Progenitor cell of endocrine pancreas (in vitro differentiated cells): ENCODE measurements at regions not wholly inside any gene's neighbourhood (a gene's known extent, or its start where the extent isn't known, plus 50 kb on each side); places are given as distances from the start of the nearest gene placed in this dataset.

ENCODE experiments used
- DNase-seq: peaks from one replicate; pipeline ENCODE4 v3.0.0; 2021; ENCODE audit warnings: low spot score; ENCODE audit not compliant: unreplicated experiment
- H3K27ac Mint-ChIP-seq: 2 replicates; pipeline ENCODE4 v1.8.0; 2021; ENCODE audit warnings: mild to moderate bottlenecking, moderate library complexity, mixed read lengths
- H3K27me3 Mint-ChIP-seq: 2 replicates; pipeline ENCODE4 v1.8.0; 2021; ENCODE audit warnings: mixed read lengths
- H3K36me3 Mint-ChIP-seq: 2 replicates; pipeline ENCODE4 v1.8.0; 2022; ENCODE audit warnings: mixed read lengths; ENCODE audit not compliant: insufficient read depth
- H3K4me1 Mint-ChIP-seq: 2 replicates; pipeline ENCODE4 v1.8.0; 2021; ENCODE audit warnings: low read depth, mixed read lengths
- H3K4me3 Mint-ChIP-seq: 2 replicates; pipeline ENCODE4 v1.8.0; 2021; ENCODE audit warnings: low read depth, mild to moderate bottlenecking, moderate library complexity, mixed read lengths
- H3K9me3 Mint-ChIP-seq: 2 replicates; pipeline ENCODE4 v1.8.0; 2021; ENCODE audit warnings: low read depth, mixed read lengths
- TF ChIP-seq, protein P1 (sequence below): fragments of 200-600 bp; sonication (generic); IDR thresholded peaks from one replicate; pipeline ENCODE4 v1.5.0; 2021; ENCODE audit warnings: antibody characterized with exemption, mild to moderate bottlenecking; ENCODE audit not compliant: unreplicated experiment

DNA sequence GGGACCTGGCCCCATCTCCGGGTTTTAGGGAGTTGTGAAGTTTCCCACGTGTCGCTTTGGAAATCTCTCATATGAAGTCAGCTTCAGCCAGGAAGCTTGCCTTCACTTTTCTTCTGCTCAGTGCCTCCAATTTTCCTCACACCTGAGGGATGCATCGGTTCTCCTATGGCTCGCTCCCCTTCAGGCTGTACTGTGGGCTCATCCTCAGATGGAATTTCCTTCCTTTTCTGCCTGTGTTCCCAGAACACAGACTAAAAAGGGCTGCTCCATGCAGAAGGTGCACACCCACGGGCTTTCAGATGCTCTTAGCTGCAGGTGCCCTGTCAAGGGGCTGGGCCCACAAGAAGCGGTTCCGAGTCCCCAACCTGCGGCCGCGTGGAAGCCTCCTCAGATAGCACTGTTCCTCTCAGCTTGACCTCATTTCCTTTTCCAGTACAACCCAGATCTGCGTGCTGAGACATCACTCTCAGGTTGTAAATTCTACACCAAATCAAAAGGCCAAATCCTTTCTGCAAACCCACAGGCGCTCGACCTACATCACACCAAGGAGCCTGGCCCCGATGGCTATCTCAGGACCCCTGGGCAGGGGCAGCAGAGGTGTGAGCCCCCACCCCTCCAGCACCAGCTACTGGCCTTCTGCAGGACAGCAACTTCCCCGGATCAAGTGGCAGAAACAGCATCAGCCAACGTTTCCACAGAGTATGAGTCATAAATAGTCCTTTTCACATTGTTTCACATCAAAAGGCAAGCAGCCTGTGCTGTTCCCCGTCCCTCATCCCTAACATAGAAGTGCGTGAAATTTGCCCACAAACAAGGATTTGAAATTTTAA is 275.9 kb downstream of the ZNF536 start:
- Mint-ChIP-seq H3K36me3 (no peaks in the 10 kb centered on the region), H3K27ac (no peak overlapping the region), H3K27me3 (peaks cover 43% of the 10 kb centered on the region), H3K9me3 (no peaks in the 10 kb centered on the region), H3K4me1 (peaks cover 29% of the 10 kb centered on the region), H3K4me3 (no peak overlapping the region)
- TF ChIP-seq, protein P1, sequence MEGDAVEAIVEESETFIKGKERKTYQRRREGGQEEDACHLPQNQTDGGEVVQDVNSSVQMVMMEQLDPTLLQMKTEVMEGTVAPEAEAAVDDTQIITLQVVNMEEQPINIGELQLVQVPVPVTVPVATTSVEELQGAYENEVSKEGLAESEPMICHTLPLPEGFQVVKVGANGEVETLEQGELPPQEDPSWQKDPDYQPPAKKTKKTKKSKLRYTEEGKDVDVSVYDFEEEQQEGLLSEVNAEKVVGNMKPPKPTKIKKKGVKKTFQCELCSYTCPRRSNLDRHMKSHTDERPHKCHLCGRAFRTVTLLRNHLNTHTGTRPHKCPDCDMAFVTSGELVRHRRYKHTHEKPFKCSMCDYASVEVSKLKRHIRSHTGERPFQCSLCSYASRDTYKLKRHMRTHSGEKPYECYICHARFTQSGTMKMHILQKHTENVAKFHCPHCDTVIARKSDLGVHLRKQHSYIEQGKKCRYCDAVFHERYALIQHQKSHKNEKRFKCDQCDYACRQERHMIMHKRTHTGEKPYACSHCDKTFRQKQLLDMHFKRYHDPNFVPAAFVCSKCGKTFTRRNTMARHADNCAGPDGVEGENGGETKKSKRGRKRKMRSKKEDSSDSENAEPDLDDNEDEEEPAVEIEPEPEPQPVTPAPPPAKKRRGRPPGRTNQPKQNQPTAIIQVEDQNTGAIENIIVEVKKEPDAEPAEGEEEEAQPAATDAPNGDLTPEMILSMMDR, result peak; percentile 11
- no peak for DNase-seq

DNA sequence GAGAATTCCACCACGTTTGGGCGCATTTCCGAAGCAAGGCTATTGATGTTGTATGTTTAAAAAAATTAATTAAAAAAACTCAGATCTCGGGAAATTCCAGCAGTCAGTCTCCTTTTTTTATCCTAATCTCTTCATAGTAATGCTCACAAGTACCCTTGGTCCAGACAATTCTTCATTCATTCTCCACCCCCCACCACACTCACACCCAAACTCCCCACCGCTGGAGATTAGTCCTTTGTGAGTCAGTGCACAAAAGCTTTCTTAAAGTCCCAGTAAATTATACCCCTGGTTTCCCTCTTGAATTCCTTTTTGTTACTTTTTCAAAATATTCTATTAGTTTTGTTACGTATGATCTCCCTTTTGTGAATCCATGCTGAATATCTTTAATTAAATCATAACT is 274.6 kb downstream of the ZNF536 start:
- H3K9me3 Mint-ChIP-seq, result no peaks in the 10 kb centered on the region
- H3K27ac Mint-ChIP-seq, result no peak overlapping the region
- H3K4me1 Mint-ChIP-seq, result peaks cover 21% of the 10 kb centered on the region
- H3K27me3 Mint-ChIP-seq, result peaks cover 48% of the 10 kb centered on the region
- H3K36me3 Mint-ChIP-seq, result no peaks in the 10 kb centered on the region
- TF ChIP-seq, protein P1, result no peak
- no peak overlapping the region for H3K4me3 Mint-ChIP-seq
- DNase-seq, result no peak

DNA sequence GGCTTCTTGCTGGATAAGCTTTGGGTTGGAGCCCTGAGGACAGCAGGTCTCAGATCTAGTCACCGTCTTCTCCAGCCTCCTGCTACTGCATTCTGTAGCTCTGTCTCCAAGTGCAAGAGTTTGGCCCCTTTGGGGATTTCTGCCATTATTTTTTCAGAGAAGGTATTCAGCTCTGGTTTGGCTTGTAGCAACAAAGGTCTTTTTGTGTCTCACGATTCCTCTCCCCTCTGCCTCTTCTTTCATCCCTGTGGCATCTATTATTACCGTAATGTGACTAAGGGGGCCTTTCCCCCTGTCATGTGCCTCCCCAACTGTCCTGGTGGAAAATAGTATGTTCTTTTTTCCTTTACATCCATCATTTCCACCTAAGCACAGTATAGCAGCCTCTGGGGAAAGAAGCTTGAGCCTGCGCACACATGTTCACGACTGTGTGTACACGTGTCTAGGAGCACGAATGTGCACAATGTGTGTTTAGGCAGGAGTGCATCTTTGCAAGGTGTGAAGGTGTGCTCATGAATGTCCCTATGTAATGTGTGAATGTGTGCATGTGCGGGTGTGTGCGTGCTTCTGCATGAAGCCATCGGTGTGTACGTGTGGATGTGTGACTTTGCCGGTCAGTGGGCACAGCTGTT is 273.9 kb downstream of the ZNF536 start:
- Mint-ChIP-seq H3K27ac (no peak overlapping the region), H3K9me3 (no peaks in the 10 kb centered on the region), H3K4me1 (peaks cover 16% of the 10 kb centered on the region), H3K36me3 (no peaks in the 10 kb centered on the region), H3K27me3 (peaks cover 50% of the 10 kb centered on the region), H3K4me3 (no peak overlapping the region)
- no peak for DNase-seq
- TF ChIP-seq, protein P1, result no peak

DNA sequence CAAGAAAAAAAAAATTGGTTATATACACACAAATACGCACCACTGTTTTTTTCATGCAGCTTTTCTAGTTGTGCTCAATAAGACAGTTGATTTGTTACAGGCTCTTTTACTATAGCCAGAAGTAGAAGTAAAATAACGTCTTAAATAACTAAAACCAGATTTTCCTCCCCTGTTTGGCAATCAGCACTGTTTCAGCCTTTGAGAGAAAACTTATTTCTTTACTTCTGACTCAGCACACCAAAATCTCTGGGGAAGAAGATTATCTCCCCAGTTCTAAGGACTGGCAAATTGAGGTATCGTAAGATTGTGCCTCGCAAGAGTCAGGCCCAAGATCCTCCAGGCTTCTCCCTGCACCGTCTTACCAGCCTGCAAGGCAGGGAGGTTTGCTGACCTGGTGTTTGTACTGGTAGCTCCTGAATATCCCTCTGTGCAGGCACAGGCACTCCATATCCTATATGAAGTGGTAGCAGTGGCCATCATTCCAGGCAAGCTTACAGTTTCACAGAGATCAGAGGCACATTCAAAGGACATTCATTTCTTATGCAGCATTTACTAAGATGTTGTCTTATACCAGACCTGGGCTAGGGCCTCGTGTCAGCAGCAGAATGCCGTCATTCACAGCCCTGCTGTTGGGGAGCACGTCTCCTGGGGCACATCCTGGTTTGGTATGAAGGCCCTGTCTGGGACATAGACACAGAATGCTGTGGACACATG is 268.2 kb downstream of the ZNF536 start:
- TF ChIP-seq, protein P1, result no peak
- Mint-ChIP-seq H3K4me3 (no peak overlapping the region), H3K4me1 (no peaks in the 10 kb centered on the region), H3K27me3 (peaks cover 21% of the 10 kb centered on the region), H3K36me3 (no peaks in the 10 kb centered on the region), H3K9me3 (peaks cover 11% of the 10 kb centered on the region), H3K27ac (no peak overlapping the region)
- no peak for DNase-seq

DNA sequence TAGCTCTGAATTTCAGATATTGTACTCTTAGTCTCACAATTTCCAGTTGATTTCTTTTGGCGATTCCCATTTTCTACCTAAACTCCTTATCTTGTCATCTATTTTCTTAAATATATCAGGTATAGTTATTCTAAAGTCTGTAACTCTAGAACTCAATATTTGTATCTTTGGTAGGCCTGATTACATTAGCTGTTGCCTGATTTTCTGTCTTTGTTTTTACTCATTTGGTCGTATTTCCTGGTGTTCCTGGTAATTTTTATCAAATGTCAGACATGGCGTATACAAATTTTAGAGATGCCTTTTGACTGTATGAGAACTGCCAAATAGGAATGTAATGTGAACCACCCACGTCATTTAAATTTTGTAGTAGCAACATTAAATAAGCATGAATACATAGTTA is 266.7 kb downstream of the ZNF536 start:
- no peak overlapping the region for H3K4me3 Mint-ChIP-seq
- peaks cover 22% of the 10 kb centered on the region for H3K27me3 Mint-ChIP-seq
- no peak for DNase-seq
- peaks cover 11% of the 10 kb centered on the region for H3K9me3 Mint-ChIP-seq
- TF ChIP-seq, protein P1, result no peak
- H3K4me1 Mint-ChIP-seq, result peaks cover 1% of the 10 kb centered on the region
- H3K27ac Mint-ChIP-seq, result no peak overlapping the region
- no peaks in the 10 kb centered on the region for H3K36me3 Mint-ChIP-seq
